PFSK-1 (cell line): ENCODE measurements at regions not wholly inside any gene's neighbourhood (a gene's known extent, or its start where the extent isn't known, plus 50 kb on each side); places are given as distances from the start of the nearest gene placed in this dataset.

Source experiments
- FOXP2 ChIP-seq: optimal IDR thresholded peaks from 2 replicates; pipeline ENCODE3; 2011; ENCODE audit warnings: borderline replicate concordance, control low read depth, inconsistent platforms; ENCODE audit not compliant: insufficient read depth; ENCODE audit errors: extremely low read length, extremely low read depth
- POLR2AphosphoS5 ChIP-seq: IDR thresholded peaks from 2 replicates; pipeline ENCODE4 v1.6.1; 2012; ENCODE audit warnings: low read depth, mild to moderate bottlenecking, control low read depth, low read length, moderate library complexity
- SIN3A ChIP-seq: IDR thresholded peaks from 2 replicates; pipeline ENCODE4 v1.6.1; 2012; ENCODE audit warnings: mild to moderate bottlenecking, low read length, moderate library complexity, borderline replicate concordance; ENCODE audit not compliant: insufficient read depth
- TAF1 ChIP-seq: IDR thresholded peaks from 2 replicates; pipeline ENCODE4 v1.6.1; 2012; ENCODE audit warnings: low read length, control low read depth, borderline replicate concordance; ENCODE audit not compliant: insufficient read depth
- TF ChIP-seq, protein P1 (sequence below), 2 experiments: IDR thresholded peaks; 2 replicates each; pipeline versions ENCODE4 v1.6.1 to v1.8.0; 2011 to 2012; ENCODE audit warnings: low read depth in 2 of 2, low read length in 2 of 2, control low read depth in 1 of 2, inconsistent platforms in 1 of 2, mild to moderate bottlenecking in 1 of 2, moderate library complexity in 1 of 2; ENCODE audit not compliant: insufficient read depth in 1 of 2

DNA sequence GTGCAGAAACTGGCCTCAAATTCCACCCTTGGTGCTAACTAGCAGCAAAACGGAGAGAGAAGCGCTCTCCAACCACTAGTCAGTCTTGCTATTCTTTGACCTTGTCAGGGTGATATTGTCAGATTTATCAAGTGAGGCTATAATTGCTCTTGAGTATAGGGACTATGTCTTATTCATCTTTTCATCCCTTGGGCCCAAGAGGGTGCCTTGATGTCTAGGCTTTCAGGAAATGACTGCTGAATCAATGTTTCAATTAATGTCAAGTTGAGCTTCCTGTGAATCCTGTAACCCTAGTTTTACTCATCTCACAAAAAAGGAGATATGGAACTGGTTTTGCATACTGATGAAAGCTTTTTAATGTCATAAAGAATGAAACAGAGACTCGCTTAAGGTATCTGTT, 701.3 kb downstream of the EDEM1 start:
- TF ChIP-seq POLR2AphosphoS5 (no peak), FOXP2 (no peak), TAF1 (no peak), SIN3A (no peak)
- TF ChIP-seq, protein P1, sequence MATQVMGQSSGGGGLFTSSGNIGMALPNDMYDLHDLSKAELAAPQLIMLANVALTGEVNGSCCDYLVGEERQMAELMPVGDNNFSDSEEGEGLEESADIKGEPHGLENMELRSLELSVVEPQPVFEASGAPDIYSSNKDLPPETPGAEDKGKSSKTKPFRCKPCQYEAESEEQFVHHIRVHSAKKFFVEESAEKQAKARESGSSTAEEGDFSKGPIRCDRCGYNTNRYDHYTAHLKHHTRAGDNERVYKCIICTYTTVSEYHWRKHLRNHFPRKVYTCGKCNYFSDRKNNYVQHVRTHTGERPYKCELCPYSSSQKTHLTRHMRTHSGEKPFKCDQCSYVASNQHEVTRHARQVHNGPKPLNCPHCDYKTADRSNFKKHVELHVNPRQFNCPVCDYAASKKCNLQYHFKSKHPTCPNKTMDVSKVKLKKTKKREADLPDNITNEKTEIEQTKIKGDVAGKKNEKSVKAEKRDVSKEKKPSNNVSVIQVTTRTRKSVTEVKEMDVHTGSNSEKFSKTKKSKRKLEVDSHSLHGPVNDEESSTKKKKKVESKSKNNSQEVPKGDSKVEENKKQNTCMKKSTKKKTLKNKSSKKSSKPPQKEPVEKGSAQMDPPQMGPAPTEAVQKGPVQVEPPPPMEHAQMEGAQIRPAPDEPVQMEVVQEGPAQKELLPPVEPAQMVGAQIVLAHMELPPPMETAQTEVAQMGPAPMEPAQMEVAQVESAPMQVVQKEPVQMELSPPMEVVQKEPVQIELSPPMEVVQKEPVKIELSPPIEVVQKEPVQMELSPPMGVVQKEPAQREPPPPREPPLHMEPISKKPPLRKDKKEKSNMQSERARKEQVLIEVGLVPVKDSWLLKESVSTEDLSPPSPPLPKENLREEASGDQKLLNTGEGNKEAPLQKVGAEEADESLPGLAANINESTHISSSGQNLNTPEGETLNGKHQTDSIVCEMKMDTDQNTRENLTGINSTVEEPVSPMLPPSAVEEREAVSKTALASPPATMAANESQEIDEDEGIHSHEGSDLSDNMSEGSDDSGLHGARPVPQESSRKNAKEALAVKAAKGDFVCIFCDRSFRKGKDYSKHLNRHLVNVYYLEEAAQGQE (IDR thresholded peaks at IDR 0.05; ENCODE audit: insufficient read depth in 1 of 2, low read depth in 2 of 2, low read length in 2 of 2): no peak

DNA sequence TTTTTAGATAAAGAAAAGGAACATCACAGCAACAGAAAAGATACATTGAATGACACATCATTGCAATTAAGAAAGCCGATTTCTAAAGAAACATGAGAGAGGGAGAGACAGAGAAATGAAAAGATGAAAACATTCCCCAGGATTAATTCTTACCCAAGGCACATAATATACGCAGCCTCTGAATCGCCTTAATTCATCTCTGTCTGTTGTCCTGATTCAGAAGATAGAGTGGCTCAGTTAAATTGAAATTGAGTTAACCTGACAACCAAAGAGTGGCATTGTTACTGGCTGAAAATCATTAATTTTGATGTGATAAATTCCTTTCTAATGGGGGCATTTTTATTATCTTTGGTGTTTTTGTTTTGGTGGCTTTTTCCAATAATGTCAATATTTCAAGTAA, 701.9 kb downstream of the EDEM1 start:
- TF ChIP-seq TAF1 (no peak), FOXP2 (no peak), SIN3A (no peak), POLR2AphosphoS5 (no peak)
- TF ChIP-seq, protein P1 (IDR thresholded peaks at IDR 0.05; ENCODE audit: insufficient read depth in 1 of 2, low read depth in 2 of 2, low read length in 2 of 2): no peak

DNA sequence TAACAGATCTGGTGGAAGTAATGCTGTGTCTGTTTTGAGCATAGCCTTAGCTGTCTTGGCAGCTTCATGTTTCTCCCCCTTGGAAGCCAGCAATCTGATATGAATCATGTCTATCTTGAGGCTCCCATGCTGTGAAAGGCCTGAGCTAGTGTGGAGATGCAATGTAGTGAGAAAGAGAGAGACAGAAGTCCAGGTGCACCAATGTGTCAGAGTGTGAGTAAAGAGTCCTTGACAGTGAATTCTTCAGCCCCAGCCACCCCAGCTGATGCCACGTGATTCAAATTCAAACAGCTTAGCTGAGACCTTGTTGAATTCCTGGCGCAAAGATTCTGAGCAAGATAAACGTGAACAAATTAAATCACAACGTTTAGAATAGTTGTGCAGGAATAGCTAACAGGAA, 704.2 kb downstream of the EDEM1 start:
- TF ChIP-seq SIN3A (no peak; the same call in 1 of the 2 replicates), TAF1 (no peak), FOXP2 (no peak), POLR2AphosphoS5 (no peak)
- TF ChIP-seq, protein P1 (IDR thresholded peaks at IDR 0.05; ENCODE audit: insufficient read depth in 1 of 2, low read depth in 2 of 2, low read length in 2 of 2): no peak

DNA sequence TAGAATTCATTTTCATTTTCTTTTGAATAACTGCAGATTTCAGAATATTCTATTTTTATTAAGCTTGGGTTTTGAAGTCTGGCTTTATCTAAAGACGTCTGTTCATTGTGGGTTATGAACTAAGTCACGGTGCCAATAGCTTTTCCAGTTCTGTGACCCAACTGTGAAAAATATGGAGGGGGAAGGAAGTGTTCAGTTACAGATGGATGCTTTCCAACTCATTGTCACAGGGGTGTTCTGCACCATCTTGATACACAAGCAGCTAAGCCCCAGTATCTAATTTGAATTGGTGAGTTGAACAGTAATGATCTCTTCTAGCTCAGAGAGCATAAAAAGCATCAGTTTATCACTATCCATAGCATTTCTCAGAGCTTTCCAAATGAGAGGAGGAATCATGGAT, 710.6 kb downstream of the EDEM1 start:
- no peak for TF ChIP-seq SIN3A
- no peak for TF ChIP-seq TAF1
- TF ChIP-seq POLR2AphosphoS5: no peak
- no peak for TF ChIP-seq FOXP2
- TF ChIP-seq, protein P1 (IDR thresholded peaks at IDR 0.05; ENCODE audit: insufficient read depth in 1 of 2, low read depth in 2 of 2, low read length in 2 of 2): no peak
